HG03097 (cell line): ENCODE measurements at regions not wholly inside any gene's neighbourhood (a gene's known extent, or its start where the extent isn't known, plus 50 kb on each side); places are given as distances from the start of the nearest gene placed in this dataset.
"Not testable (repeated sequence)": the region's sequence is repeated elsewhere in the genome, so short reads cannot be mapped to it uniquely, and the experiment has no call there.

Experiments
- ATAC-seq: cut with Tn5 transposase; IDR thresholded peaks from one replicate; pipeline ENCODE4 v1.9.1; 2021; ENCODE audit not compliant: unreplicated experiment, low FRiP score

DNA sequence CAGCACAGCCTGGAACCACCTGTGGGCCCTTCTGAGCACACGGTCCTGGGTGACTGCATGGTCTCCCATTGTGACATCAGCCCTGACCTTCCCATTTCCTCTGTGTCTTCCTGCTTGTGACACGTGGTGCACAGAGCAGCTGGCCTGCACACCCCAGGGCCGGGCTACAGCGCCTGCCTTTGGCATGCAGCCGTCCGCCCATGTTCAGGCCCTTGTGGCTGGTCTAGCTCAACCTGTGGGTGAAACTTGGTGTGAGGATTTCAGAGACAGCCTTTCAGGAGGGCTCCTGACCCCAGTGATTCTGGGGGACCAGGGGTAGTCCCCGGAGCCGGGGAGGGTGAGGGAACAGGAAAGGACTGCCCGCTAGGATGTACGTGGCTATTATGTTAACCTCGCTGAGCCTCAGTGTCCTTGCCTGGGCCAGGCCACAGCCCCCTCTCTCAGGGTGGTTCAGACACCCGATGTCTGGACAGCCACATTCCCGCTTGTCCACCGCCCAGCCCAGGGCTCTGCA is 284.8 kb upstream of the HS6ST1 start:
- ATAC-seq, result no peak

DNA sequence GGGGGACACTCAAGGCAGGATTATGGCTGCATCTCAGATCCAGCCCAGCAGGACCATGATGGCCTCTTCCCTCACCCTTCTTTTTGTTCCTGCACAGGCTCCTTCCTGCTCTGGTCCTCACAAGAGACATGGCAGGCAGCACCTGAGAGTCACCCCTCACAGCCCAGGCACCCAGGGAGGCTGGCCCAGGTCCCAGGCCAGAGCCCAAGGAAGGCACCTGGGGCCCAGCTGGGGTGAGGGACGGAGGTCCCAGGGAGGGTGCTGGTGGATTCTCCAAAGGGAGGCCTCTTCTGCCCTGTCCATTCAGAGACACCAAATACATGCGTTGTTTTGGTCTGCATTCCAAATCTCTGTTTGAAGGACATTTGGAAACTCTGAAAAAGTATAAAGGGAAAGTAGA is 285.4 kb upstream of the HS6ST1 start:
- ATAC-seq, result no peak

DNA sequence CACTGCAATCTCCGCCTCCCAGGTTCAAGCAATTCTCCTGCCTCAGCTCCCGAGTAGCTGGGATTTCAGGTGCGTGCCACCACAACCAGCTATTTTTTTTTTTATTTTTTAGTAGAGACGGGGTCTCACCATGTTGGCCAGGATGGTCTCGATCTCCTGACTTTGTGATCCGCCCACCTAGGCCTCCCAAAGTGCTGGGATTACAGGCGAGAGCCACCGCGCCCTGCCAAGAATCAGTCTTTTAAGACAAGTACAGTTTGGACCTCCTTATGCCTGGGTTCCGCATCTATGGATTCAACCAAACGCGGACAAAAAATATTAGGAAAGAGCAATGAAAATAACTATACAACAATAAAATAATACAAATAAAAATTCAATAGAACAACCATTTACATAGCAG is 285.9 kb upstream of the HS6ST1 start:
- not testable (repeated sequence) for ATAC-seq

DNA sequence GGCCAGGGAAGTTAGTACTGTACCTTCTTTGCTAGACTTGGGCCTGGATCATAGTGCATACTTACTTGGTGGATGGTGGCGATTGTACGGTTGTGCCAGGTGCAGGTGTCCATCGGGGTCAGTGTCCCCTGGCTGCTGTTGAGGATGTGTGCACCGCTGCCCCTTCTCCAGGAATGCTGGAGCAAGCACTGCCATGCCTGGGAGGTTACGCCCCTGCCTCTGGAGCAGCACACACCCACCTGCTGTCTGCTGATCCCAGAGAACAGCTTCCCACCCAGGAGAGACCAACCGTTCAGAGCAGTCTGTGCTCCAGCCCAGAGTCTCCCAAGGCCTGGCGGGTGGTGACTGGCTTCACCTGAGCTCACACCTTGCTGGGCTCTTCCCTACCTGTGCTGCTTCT is 286.8 kb upstream of the HS6ST1 start:
- no peak for ATAC-seq

DNA sequence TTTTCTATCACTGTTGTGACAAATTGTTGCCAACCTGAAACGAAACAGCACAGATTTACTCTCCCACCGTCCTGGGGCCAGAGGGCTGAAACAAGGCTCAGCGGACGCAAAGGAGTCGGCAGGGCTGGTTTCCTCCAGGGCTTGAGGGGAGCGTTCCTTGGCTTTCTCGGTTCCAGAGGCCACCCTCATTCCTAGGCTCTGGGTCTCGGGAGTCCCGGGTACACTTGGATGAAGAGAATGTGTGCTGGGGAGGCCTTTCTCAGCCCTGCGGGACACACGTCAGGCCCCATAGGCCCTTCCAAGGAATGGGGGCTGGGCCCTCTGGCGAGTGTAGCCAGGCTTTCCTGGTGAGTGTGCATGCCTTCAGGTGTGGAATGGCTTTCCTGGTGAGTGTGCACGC is 287.3 kb upstream of the HS6ST1 start:
- no peak for ATAC-seq

DNA sequence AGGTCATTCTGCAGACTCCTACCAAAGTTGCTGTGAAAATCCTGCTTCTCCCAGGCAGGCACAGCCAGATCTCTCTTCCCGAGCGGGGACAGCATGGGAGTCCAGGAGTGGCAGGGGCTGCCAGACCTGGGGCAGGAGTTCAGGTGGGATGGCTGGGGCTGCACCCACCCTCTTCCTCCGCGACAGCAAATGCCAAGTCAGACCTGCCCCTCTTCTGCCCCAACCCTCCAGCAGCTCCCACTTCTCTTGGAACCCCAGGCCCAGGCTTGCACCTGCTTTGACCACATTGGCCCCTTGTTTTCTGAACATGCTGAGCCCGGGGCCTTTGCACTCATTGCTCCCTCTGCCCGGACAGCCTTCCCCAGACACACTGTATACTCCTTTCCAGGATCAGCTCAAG is 288.2 kb upstream of the HS6ST1 start:
- ATAC-seq, result no peak

DNA sequence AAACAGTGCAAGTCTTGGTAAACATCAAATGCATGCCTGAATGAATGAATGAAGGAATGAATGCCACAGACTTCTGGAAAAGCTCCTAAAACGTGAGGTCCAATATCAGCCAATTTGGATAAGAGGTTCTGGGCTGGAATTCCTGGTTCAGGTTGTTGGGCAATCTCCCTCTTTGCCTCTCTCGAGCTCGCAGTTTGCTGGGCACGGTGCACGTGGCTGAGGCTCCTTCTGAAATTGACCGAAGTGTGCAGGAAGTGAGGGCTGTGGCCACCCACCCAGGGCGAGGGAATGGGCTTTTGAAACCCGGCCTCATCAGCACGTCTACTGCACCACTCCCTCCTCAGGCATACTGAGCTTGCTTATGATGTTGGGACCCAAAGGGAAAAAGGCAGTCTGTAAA is 288.8 kb upstream of the HS6ST1 start:
- ATAC-seq, result no peak

DNA sequence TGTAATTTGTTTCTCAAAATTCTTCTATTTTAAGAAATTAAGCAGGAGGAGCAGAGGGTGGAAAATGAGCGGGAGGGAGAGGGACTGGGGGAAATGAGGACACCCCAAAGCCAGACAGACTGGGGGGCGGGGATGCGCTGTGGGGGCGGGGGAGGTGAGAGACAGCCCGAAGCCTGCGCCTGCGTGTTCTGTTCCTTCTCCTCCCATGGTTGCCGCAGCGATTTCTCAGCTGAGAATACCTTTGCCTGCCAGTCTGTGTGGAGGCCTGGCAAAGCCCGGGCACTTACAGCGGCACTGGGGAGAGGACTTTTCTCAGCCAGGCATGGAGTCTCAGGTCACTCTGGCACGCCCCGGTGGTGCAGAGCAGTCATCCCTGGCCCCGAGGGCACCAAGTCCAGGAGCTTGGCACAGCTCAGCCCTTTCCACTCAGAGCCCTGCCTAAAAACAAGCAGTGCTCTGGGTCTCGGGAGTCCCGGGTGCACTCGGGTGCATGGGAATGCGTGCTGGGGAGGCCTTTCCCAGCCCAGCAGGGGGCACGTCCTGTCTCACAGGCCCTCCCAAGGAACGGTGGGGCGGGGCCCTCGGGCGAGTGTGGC is 289.3 kb upstream of the HS6ST1 start:
- no peak for ATAC-seq

DNA sequence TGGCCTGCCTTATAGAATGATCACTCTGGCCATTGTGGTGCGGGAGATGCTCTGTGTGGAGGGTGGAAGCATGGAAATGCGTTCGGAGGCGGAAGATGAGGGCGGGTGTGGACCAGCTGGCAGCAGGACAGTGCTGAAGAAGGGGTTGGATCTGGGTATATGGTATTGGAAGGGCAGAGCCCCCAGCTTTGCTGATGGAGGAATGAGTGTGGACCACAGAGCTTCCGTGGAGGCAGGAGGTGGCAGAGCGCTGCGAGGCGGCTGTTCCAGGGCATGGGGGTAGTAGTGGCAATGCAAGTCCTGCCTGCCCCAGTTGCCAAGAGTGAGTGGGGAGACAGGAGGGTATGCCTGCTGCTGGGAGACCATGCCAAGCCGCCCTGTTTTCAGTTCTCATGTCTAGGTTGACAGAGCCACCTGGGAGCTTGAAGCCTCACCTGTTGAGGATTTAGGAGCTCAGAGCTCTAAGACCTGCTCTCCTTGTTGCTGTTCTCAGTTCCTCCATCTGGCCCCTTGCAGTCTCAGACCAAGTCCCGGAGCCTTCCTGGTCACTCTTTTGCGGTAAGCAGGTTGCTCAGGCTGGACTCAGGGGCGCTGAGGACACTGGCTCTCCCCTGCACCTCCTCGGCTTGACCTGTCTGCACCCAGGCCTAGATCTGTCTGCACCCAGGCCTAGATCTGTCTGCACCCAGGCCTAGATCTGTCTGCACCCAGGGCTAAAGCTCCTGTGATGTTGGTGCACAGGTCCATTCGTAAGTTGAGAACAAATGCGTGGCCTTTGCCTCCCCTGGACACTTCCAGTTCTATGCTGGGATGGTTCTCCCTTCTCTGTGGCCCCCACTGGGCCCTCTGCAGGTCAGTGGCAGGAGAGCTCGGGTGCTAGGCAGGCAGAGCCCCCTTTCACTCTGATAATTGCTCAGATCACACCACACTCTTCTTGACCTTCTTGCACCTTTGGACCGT is 290.5 kb upstream of the HS6ST1 start:
- no peak for ATAC-seq

DNA sequence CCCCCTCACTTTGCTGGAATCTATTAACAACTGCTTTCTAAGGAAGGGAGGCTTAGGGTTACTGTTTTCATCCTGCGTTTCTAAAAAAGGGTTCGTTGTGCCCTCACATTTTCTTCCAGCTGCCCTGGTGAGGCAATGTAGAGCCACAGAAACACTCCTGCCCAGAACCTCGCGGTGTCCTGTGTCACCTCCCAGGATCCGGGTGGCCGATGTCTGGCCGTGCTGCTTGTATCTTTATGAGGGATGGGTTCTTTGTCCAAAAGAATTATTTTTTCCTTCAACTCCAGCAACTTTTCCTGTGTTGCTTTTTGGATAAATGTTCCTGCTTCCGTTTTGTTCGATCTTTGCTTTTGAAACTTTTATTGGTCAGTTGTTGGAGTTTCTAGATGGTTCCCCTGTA is 291.8 kb upstream of the HS6ST1 start:
- no peak for ATAC-seq

DNA sequence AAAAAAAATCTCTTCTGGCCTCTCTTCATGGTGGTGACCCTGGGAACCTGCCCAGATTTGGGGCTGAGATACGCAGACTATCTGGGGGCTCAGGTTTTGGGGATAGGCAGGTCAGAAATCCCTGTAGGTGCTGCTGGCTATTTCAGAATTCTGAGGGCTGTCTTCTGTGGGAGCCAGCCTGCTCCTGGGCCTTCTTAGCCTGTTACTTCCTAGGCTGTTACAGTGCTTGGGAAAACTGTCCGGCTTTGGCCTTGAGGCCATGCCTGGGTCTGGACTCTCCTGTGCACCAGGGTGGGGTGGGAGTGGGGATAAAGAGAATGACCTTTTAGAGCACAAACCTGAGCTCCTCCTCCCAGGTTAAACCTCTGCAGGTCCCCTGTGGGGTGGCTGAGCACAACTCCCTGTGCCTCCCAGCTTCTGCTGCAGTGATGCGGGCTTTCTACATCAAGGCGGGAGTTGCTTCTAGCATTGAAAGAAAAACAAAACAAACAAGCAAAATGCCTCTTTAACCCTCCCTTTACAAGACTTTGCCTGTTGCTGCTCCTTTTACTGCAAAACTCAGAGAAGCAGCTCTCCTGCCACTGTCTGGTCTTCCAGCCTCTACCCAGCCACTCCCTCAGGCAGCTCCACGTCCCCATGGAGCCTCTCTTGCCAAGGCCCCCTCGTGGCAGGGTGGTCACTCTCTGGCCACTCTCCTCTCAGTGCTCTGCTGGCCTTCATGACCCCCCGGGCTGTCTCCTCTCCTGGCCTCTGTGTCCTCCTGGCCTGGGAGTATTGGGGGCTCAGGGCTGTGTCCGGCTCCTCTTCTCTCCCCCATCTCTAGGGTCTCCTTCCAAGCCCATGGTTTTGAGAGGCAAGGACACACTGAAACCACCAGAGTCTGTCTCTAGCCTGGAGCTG is 293.0 kb upstream of the HS6ST1 start:
- ATAC-seq, result no peak

DNA sequence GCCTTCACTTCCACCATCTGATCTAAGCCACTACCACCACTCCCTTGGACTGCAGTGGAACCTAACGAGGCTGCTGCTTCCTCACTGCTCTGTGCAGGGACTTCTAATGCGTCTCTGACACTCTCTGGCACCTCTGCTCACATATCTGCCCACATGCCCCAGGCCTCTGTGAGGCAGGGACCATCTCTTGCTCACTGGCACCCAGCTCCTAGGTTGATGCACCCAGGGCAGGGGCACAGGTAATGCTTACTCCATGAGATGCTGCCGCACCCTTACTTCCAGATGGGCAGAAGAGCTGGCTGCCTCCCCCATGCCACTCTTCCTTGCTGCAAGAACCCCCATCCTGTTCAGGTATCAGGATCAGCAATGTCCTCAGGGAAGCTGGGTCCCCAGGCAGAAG is 294.0 kb upstream of the HS6ST1 start:
- ATAC-seq, result no peak

DNA sequence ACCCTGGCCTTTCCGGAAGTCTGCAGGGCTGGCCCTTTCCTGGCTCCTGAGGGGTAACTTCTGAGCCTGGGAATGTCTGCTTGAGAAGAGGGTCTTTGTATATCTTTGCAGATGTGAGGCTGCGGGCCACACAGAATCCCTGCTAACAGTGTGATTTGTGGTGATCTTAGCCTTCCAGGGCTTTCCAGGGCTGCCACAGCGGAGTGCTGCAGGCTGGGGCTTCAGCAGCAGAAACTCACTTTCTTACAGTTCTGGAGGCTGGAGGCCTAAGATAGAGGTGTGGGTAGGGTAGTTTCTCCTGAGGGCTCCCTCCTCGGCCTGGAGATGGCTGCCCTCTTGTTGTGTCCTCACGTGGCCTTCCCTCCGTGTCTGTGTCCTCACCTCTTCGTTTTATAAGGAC is 294.7 kb upstream of the HS6ST1 start:
- ATAC-seq, result no peak

DNA sequence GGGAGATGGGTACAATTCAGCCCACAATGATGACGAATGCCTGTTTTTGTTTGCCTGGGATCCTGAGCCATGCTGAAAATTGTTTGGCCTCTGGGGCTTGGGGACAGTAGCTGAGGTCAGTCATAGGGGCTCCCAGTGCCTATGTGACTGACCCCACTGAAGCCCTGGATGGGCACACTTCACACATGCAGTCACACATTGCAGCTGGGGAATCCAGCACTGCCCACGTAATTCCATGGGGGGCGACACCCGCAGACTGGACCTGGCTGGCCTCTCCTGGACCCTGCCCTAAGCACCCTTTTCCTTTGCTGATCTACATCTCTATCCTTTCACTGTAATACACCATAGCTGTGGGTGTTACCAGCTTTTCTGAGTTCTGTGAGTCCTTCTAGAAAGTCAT is 295.2 kb upstream of the HS6ST1 start:
- ATAC-seq, result no peak

DNA sequence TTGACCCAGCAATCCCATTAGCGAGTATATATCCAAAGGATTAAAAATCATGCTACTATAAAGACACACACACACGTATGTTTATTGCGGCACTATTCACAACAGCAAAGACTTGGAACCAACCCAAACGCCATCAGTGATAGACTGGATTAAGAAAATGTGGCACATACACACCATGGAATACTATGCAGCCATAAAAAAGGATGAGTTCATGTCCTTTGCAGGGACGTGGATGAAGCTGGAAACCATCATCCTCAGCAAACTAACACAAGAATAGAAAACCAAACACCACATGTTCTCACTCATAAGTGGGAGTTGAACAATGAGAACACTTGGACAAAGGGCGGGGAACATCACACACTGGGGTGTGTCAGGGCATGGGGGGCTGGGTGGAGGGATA is 296.2 kb upstream of the HS6ST1 start:
- ATAC-seq, result not testable (repeated sequence)

DNA sequence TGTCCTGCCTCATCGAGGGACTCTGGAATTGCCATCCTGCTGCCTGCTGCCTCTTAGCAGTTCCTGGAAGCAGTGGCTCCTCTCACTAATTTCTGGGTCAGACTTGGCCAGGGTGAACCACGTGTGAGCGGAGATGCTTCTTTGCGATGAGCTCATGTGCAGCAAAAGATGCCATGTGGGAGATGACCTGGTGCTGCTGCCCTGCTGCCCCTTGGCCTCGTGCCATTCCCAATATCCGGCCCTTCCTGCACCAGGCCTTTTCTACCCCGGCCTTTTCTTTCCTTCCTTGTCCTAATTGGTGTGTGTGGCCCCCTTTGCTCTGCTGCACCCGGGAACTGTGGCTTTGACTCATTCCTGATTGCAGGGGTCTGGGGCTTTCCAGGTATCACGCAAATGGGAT is 296.9 kb upstream of the HS6ST1 start:
- ATAC-seq, result no peak

DNA sequence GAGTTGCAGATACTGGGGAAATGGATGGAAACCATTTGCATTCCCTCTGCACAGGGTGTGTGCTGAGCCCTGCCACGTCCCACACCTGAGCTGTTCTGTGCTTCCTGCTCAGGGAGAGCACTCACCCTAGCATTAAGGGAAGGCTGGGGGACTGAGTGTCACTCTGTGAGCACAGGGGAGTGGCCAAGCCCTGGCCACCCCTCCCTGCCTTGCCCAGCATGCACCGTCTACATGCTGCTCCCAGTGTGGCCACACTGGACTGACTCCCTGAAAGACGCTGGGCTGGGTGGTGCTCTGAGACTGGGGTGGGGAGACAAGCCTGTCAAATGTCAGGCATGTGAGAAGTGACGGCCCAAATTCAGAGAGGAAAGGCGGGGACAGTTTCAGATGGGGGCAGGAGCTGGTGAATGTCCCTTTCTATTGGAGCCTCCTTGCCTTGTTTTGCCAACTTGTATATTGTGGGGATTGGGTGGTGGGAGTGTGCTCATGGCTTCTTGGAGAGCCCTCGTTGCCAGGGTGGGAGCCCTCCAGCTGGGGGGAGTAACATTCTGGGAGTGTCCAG is 298.4 kb upstream of the HS6ST1 start:
- no peak for ATAC-seq

DNA sequence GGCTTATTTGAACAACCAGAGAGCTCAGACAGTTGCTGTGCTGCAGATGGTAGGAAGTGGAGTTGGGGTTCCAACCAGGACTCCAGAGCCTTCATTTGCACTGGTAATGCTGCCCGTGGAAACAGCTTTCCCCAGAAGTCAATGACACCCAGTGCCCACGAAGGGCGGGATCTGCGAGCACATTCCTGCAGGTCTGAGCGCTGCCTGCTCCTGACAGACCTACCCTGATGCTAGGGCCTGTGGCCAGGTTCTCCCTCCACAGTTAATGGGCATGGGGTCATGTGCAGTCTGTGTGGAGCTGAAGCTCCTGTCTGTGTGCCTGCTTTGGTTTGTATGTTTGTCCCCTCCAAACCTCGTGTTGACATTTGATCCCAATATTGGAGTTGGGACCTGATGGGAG is 299.0 kb upstream of the HS6ST1 start:
- no peak for ATAC-seq

DNA sequence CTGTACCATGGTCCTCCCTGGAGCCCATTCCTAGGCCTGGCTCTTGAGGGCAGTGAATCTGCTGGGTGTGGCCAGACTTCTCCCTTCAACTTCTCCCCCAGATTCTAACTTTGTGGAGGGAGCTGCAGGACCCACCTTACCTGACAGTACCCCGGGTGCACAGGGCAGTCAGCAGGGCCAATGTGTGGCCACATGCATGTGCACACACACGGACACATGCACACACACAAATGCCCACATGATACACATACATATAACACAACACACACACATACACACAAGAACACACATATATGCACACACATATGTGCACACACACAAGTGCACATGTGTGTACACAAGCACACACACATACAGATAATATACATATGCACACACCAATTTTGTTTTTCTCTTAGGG is 300.0 kb upstream of the HS6ST1 start:
- ATAC-seq, result no peak

DNA sequence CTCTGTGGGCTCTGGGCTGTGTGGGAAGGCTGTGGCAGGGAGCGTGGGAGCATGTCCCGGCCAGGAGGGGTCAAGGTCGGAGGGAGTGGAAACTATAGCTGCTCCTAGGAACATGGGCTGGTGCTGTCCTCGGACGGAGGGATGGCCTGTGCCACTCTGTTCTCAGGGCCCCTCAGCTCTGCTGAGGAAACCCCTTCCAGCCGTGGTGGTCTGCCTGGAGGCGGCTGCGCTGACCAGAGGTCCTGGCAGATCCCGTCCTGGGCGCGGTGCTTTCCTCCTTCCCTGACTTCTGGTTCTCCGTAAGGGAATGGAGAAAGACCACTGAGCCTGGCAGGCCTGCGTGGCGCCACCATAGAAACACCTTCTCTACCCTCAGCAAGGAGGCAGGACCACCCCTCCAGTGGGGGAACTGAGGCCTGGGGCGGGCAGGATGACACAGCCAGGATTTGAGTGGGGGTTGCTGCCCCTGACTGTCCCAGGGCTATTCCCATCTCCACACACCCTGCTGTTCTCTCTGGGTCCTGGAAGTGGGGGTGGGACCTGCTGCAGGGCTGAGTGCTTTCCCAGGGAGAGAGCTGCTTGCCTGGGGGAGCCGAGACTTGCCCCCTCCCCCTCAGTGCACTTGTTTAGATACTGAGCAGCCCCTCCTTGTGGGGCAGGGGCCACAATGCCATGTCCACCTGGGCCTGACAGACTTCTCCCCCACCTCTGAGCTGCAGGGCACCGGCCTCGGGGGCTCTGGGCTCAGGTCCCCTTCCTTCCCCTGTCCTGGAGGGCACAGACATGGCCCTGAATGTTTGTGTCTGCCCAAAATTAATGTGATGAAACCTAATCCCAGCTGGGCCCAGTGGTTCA is 301.0 kb upstream of the HS6ST1 start:
- ATAC-seq, result no peak
